GM23338 (cell line): ENCODE measurements at regions not wholly inside any gene's neighbourhood (a gene's known extent, or its start where the extent isn't known, plus 50 kb on each side); places are given as distances from the start of the nearest gene placed in this dataset.

Source experiments
- CREB1 ChIP-seq: fragments of 250-450 bp; sonication (Bioruptor Pico); IDR thresholded peaks from 2 replicates; pipeline ENCODE4 v1.5.0; 2020; ENCODE audit warnings: low read depth, mild to moderate bottlenecking, moderate library complexity
- CTCF ChIP-seq, 2 experiments: fragments of 200-600 bp in 1 of 2; sonication (generic) in 1 of 2; conservative IDR thresholded peaks; 2 replicates each; pipeline versions ENCODE4 v1.5.1 to v1.6.1; 2016 to 2017; ENCODE audit warnings: antibody characterized with exemption in 2 of 2, low read depth in 2 of 2, mild to moderate bottlenecking in 2 of 2, moderate library complexity in 1 of 2
- EZH2 ChIP-seq: fragments of 200-600 bp; sonication (generic); IDR thresholded peaks from one replicate; pipeline ENCODE4 v1.8.0; 2017; ENCODE audit warnings: antibody characterized with exemption, mild to moderate bottlenecking, low read depth; ENCODE audit not compliant: unreplicated experiment
- EZH2phosphoT487 ChIP-seq: fragments of 200-600 bp; sonication (generic); IDR thresholded peaks from one replicate; pipeline ENCODE4 v1.8.1; 2018; ENCODE audit warnings: antibody characterized with exemption; ENCODE audit not compliant: unreplicated experiment
- JUNB ChIP-seq: IDR thresholded peaks from one replicate; pipeline ENCODE4 v1.6.1; 2016; ENCODE audit warnings: antibody characterized with exemption; ENCODE audit not compliant: unreplicated experiment
- POLR2AphosphoS5 ChIP-seq: IDR thresholded peaks from 2 replicates; pipeline ENCODE4 v1.6.1; 2016; ENCODE audit warnings: antibody characterized with exemption, low read depth
- REST ChIP-seq: IDR thresholded peaks from one replicate; pipeline ENCODE4 v1.6.1; 2018; ENCODE audit warnings: antibody characterized with exemption; ENCODE audit not compliant: unreplicated experiment
- ZNF114 ChIP-seq: fragments of 250-450 bp; sonication (Bioruptor Pico); IDR thresholded peaks from 2 replicates; pipeline ENCODE4 v1.5.0; 2020; ENCODE audit warnings: mild to moderate bottlenecking, moderate library complexity
- ZNF331 ChIP-seq: fragments of 250-450 bp; sonication (Bioruptor Pico); IDR thresholded peaks from 2 replicates; pipeline ENCODE4 v1.5.0; 2020; ENCODE audit warnings: low read depth, mild to moderate bottlenecking, moderate library complexity
- ZNF462 ChIP-seq: fragments of 250-450 bp; sonication (Bioruptor Pico); IDR thresholded peaks from 2 replicates; pipeline ENCODE4 v1.5.0; 2020; ENCODE audit warnings: mild to moderate bottlenecking, moderate library complexity

- TF ChIP-seq CTCF (conservative IDR thresholded peaks at IDR 0.05; ENCODE audit: low read depth in 2 of 2) (no peak), EZH2 (no peak), REST (no peak), ZNF331 (CRISPR knock-in tag) (no peak), POLR2AphosphoS5 (no peak), ZNF462 (CRISPR knock-in tag) (no peak), CREB1 (CRISPR knock-in tag) (no peak), JUNB (no peak), ZNF114 (no peak), EZH2phosphoT487 (no peak)
Measured at GRCh38 chr2:80778704-80779103, 474.2 kb upstream of the LRRTM1 start.
